Endodermal cell (in vitro differentiated cells): ENCODE measurements at regions not wholly inside any gene's neighbourhood (a gene's known extent, or its start where the extent isn't known, plus 50 kb on each side); places are given as distances from the start of the nearest gene placed in this dataset.

Source experiments
- DNase-seq: peaks from one replicate; pipeline ENCODE4 v3.0.0-alpha.2; 2017
- H3K27ac ChIP-seq: 2 replicates; pipeline ENCODE4 v1.5.1; 2013; ENCODE audit warnings: mild to moderate bottlenecking, low read depth, low read length, moderate library complexity
- H3K27me3 ChIP-seq: 2 replicates; pipeline ENCODE4 v1.6.1; 2013; ENCODE audit warnings: mild to moderate bottlenecking, low read length, moderate library complexity; ENCODE audit not compliant: insufficient read depth, control insufficient read depth, poor library complexity, severe bottlenecking
- H3K36me3 ChIP-seq: 2 replicates; pipeline ENCODE4 v1.7.0; 2013; ENCODE audit warnings: mild to moderate bottlenecking, low read length, moderate library complexity; ENCODE audit not compliant: control insufficient read depth, insufficient read depth
- H3K4me1 ChIP-seq: one replicate; pipeline ENCODE4 v1.7.0; 2013; ENCODE audit warnings: low read length; ENCODE audit not compliant: control insufficient read depth, insufficient read depth
- H3K4me3 ChIP-seq: 2 replicates; pipeline ENCODE4 v1.5.1; 2013; ENCODE audit warnings: mild to moderate bottlenecking, low read length, moderate library complexity
- H3K9ac ChIP-seq: 2 replicates; pipeline ENCODE4 v1.6.1; 2013; ENCODE audit warnings: mild to moderate bottlenecking, low read length, moderate library complexity; ENCODE audit not compliant: poor library complexity, severe bottlenecking; ENCODE audit errors: extremely low read depth
- H3K9me3 ChIP-seq: 2 replicates; pipeline ENCODE4 v1.6.1; 2013; ENCODE audit warnings: mild to moderate bottlenecking, low read length, moderate library complexity; ENCODE audit not compliant: control insufficient read depth
- H3K27ac Mint-ChIP-seq: 2 replicates; pipeline ENCODE4 v1.8.0; 2020; ENCODE audit warnings: mixed read lengths
- H3K27me3 Mint-ChIP-seq: 2 replicates; pipeline ENCODE4 v1.8.0; 2021; ENCODE audit warnings: mild to moderate bottlenecking, mixed read lengths; ENCODE audit not compliant: insufficient read depth
- H3K36me3 Mint-ChIP-seq: 2 replicates; pipeline ENCODE4 v1.8.0; 2020; ENCODE audit warnings: low read depth, mixed read lengths
- H3K4me1 Mint-ChIP-seq: 2 replicates; pipeline ENCODE4 v1.8.0; 2020; ENCODE audit warnings: mixed read lengths
- H3K4me3 Mint-ChIP-seq: 2 replicates; pipeline ENCODE4 v1.8.0; 2020; ENCODE audit warnings: mild to moderate bottlenecking, moderate library complexity, mixed read lengths
- H3K9me3 Mint-ChIP-seq: 2 replicates; pipeline ENCODE4 v1.8.0; 2020; ENCODE audit warnings: mild to moderate bottlenecking, mixed read lengths
- CTCF ChIP-seq: fragments of 200-600 bp; sonication (generic); conservative IDR thresholded peaks from 2 replicates; pipeline ENCODE4 v1.5.0; 2021; ENCODE audit warnings: antibody characterized with exemption, mild to moderate bottlenecking
- WGBS, 2 experiments: methylation state at CpG; one replicate each; pipeline versions ENCODE4 v1.1.5 to v1.1.7; 2013; ENCODE audit warnings: missing lambda C conversion rate in 2 of 2, mixed read lengths in 1 of 2; ENCODE audit not compliant: insufficient coverage in 1 of 2, insufficient read length in 1 of 2; 5-methylcytosine and 5-hydroxymethylcytosine counted together

- Mint-ChIP-seq H3K9me3 (no peaks in the 10 kb centered on the region), H3K4me1 (peaks cover 7% of the 10 kb centered on the region), H3K27me3 (peaks cover 3% of the 10 kb centered on the region), H3K36me3 (no peaks in the 10 kb centered on the region), H3K4me3 (no peak overlapping the region), H3K27ac (no peak overlapping the region)
- Histone ChIP-seq H3K9ac (no peak overlapping the region), H3K27ac (no peak overlapping the region), H3K4me1 (peaks cover 4% of the 10 kb centered on the region), H3K9me3 (no peaks in the 10 kb centered on the region), H3K4me3 (no peak overlapping the region), H3K36me3 (no peaks in the 10 kb centered on the region), H3K27me3 (no peaks in the 10 kb centered on the region)
- no peak for TF ChIP-seq CTCF
- 91% methylated on average over 3 of the region's 3 CpGs; no CpG with 5 or more reads in 1 of the 2 experiments for WGBS, 2 experiments
- no peak for DNase-seq
These were observed 685.6 kb downstream of the RPS29 start for GRCh38 chr14:48900565-48900964.

GRCh38 chr14:48890333-48890732 is 695.8 kb downstream of the RPS29 start:
- no peaks in the 10 kb centered on the region for H3K9me3 Mint-ChIP-seq
- no peak for TF ChIP-seq CTCF
- WGBS, 2 experiments = 100% methylated on average over 1 of the region's 1 CpG
- no peak overlapping the region for H3K4me3 Mint-ChIP-seq
- no peaks in the 10 kb centered on the region for H3K36me3 Mint-ChIP-seq
- no peak overlapping the region for H3K27ac Mint-ChIP-seq
- DNase-seq = no peak
- Histone ChIP-seq H3K9me3 (no peaks in the 10 kb centered on the region), H3K36me3 (no peaks in the 10 kb centered on the region), H3K4me1 (no peaks in the 10 kb centered on the region), H3K27ac (no peak overlapping the region), H3K9ac (no peak overlapping the region), H3K27me3 (no peaks in the 10 kb centered on the region), H3K4me3 (no peak overlapping the region)
- H3K4me1 Mint-ChIP-seq = no peaks in the 10 kb centered on the region
- H3K27me3 Mint-ChIP-seq = no peaks in the 10 kb centered on the region

- Mint-ChIP-seq H3K4me1 (no peaks in the 10 kb centered on the region), H3K9me3 (no peaks in the 10 kb centered on the region), H3K4me3 (no peak overlapping the region), H3K27ac (no peak overlapping the region), H3K36me3 (no peaks in the 10 kb centered on the region), H3K27me3 (no peaks in the 10 kb centered on the region)
- Histone ChIP-seq H3K27me3 (no peaks in the 10 kb centered on the region), H3K36me3 (no peaks in the 10 kb centered on the region), H3K4me1 (no peaks in the 10 kb centered on the region), H3K4me3 (no peak overlapping the region), H3K27ac (no peak overlapping the region), H3K9me3 (no peaks in the 10 kb centered on the region), H3K9ac (no peak overlapping the region)
- no peak for TF ChIP-seq CTCF
- DNase-seq = no peak
- 84% methylated on average over 1 of the region's 1 CpG; no CpG with 5 or more reads in 1 of the 2 experiments for WGBS, 2 experiments
These were observed 709.3 kb downstream of the RPS29 start for GRCh38 chr14:48876806-48877340.
